ENCODE measurements at regions not wholly inside any gene's neighbourhood (a gene's known extent, or its start where the extent isn't known, plus 50 kb on each side); places are given as distances from the start of the nearest gene placed in this dataset.
"Not testable (repeated sequence)": the region's sequence is repeated elsewhere in the genome, so short reads cannot be mapped to it uniquely, and the experiment has no call there.

- DNase-seq = no peak
Observed at GRCh38 chr1:111063595-111063994, 76.3 kb downstream of the DRAM2 start.

- no peak for DNase-seq
Observed at GRCh38 chr1:111062624-111063023, 77.3 kb downstream of the DRAM2 start.

GRCh38 chr1:111062081-111062480 lies 77.8 kb downstream of the DRAM2 start:
- DNase-seq = no peak

- DNase-seq = no peak
Observed at GRCh38 chr1:111054656-111055055, 85.2 kb downstream of the DRAM2 start.

- peak; percentile 11 for DNase-seq
Observed at GRCh38 chr1:111052246-111052645, 87.6 kb downstream of the DRAM2 start.

- not testable (repeated sequence) for DNase-seq
Observed at GRCh38 chr1:111048253-111048652, 84.5 kb upstream of the LRIF1 start.

GRCh38 chr1:111045033-111045722 lies 81.5 kb upstream of the LRIF1 start:
- DNase-seq = no peak

- peak; percentile 34 for DNase-seq
Observed at GRCh38 chr1:111032295-111032897, 68.7 kb upstream of the LRIF1 start.

- DNase-seq = peak; percentile 44
Observed at GRCh38 chr1:111030590-111030989, 66.9 kb upstream of the LRIF1 start.

- no peak for DNase-seq
Observed at GRCh38 chr1:111025109-111025508, 61.4 kb upstream of the LRIF1 start.

- DNase-seq = no peak
Observed at GRCh38 chr1:111015222-111015621, 51.5 kb upstream of the LRIF1 start.

All from fibroblast of skin of back (primary cell).